ENCODE measurements at regions not wholly inside any gene's neighbourhood (a gene's known extent, or its start where the extent isn't known, plus 50 kb on each side); places are given as distances from the start of the nearest gene placed in this dataset.
A peak's percentile ranks its signal among the peaks of the same experiment; 100 is the strongest.

DNA sequence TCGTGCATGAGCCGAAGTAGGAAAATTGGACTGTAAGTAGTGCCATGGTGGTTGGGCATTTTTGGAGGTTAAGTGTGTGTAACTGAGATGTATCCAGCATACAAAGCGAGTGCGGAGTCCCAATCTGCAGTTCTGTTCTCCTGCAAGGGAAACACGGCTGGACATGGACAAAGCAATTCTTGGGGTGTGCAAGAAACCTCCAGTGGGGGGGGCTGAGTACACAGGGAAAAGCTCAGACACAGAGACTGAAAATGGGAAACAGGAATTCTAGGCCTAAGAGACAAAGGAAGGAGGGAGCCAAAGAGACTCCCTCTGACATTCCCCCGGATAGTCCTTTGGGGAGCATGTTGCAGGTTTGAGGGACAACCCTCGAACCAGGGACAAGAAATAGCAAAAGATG lies 83.2 kb upstream of the PLSCR4 start:
- no peak for DNase-seq (ENCODE audit: low read depth, low spot score)
- 0 out of 2 replicates have a peak, but pooled peaks cover 4% of the 10 kb centered on the region for H3K9me3 ChIP-seq (ENCODE audit: insufficient read depth, low read length)
- no peaks in the 10 kb centered on the region for H3K27me3 ChIP-seq (ENCODE audit: insufficient read depth, insufficient read length)
- TF ChIP-seq ZNF274 (IDR thresholded peaks at IDR 0.05; ENCODE audit: low read depth, low read length) = no peak
- no peak for TF ChIP-seq YY1 (IDR thresholded peaks at IDR 0.05; ENCODE audit: insufficient read depth, insufficient read length)
- no peak for TF ChIP-seq SUZ12 (IDR thresholded peaks at IDR 0.05; ENCODE audit: extremely low read depth, insufficient read depth, insufficient read length)
- H3K36me3 ChIP-seq (ENCODE audit: insufficient read depth, insufficient read length, low read length) = no peaks in the 10 kb centered on the region
- no peaks in the 10 kb centered on the region for H3K4me1 ChIP-seq (ENCODE audit: insufficient read depth, insufficient read length)
- no peak overlapping the region for H3K9ac ChIP-seq (ENCODE audit: insufficient read length, low read depth)
- H3K4me3 ChIP-seq (ENCODE audit: insufficient read length, low read depth) = no peak overlapping the region

DNA sequence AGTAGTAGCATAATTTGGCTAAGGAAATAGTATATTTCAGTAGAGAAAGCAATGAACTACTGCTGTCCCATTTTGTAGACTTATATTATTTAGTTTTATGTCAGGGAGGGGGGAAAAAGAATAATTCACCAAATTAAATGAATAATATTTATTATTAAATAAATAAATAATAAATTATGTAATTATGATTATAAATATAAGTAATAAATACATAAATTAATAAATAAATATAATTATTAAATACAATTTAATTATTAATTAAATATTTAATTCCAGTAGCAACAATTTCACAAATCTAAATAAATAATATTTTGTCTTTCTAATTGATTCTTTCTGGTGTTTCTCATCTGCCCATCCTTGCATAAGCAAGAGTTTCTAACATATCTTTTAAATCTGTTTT lies 81.1 kb upstream of the PLSCR4 start:
- DNase-seq (ENCODE audit: low read depth, low spot score) = no peak
- Histone ChIP-seq H3K36me3 (ENCODE audit: insufficient read depth, insufficient read length, low read length) (no peaks in the 10 kb centered on the region), H3K27me3 (ENCODE audit: insufficient read depth, insufficient read length) (no peaks in the 10 kb centered on the region), H3K4me3 (ENCODE audit: insufficient read length, low read depth) (no peak overlapping the region), H3K9me3 (ENCODE audit: insufficient read depth, low read length) (no peaks in the 10 kb centered on the region), H3K4me1 (ENCODE audit: insufficient read depth, insufficient read length) (no peaks in the 10 kb centered on the region), H3K9ac (ENCODE audit: insufficient read length, low read depth) (no peak overlapping the region)
- TF ChIP-seq YY1 (IDR thresholded peaks at IDR 0.05; ENCODE audit: insufficient read depth, insufficient read length) (no peak), ZNF274 (IDR thresholded peaks at IDR 0.05; ENCODE audit: low read depth, low read length) (no peak), SUZ12 (IDR thresholded peaks at IDR 0.05; ENCODE audit: extremely low read depth, insufficient read depth, insufficient read length) (no peak)

DNA sequence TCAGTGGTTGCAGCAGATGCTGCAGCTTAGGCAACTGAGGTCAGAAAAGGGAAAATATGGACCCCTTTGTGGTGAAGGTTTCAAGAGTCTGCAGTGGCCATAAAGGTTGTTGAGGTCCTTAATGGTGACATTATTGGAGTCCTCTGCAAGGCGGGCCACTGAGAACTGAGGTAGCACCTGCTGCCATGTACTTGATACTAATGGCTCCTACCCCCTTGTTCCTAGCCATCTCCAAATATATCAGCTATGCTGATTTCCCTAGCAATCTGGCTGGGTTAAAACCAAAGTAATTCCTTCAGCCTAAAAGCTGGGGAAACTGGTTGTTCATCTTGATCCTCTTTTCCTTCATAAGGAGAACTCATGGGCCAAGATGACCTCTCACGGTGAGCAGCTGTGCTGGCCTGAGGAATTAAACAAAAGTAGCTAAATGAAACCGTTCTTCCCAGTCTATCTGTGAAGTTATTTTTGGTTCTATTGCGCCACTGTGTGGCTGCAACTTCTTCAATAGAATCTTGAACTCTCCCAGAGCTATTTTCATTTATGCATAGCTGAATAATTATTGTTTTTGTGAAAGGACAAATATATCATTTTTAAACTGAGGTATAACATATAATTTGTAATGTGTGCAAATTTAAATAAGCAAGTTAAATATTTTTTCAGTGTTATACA lies 76.1 kb upstream of the PLSCR4 start:
- Histone ChIP-seq H3K4me1 (ENCODE audit: insufficient read depth, insufficient read length) (no peaks in the 10 kb centered on the region), H3K27me3 (ENCODE audit: insufficient read depth, insufficient read length) (no peaks in the 10 kb centered on the region), H3K9me3 (ENCODE audit: insufficient read depth, low read length) (no peaks in the 10 kb centered on the region), H3K4me3 (ENCODE audit: insufficient read length, low read depth) (no peak overlapping the region), H3K9ac (ENCODE audit: insufficient read length, low read depth) (no peak overlapping the region), H3K36me3 (ENCODE audit: insufficient read depth, insufficient read length, low read length) (no peaks in the 10 kb centered on the region)
- TF ChIP-seq SUZ12 (IDR thresholded peaks at IDR 0.05; ENCODE audit: extremely low read depth, insufficient read depth, insufficient read length) = no peak
- no peak for TF ChIP-seq YY1 (IDR thresholded peaks at IDR 0.05; ENCODE audit: insufficient read depth, insufficient read length)
- TF ChIP-seq ZNF274 (IDR thresholded peaks at IDR 0.05; ENCODE audit: low read depth, low read length) = no peak
- DNase-seq (ENCODE audit: low read depth, low spot score) = peak; percentile 13

DNA sequence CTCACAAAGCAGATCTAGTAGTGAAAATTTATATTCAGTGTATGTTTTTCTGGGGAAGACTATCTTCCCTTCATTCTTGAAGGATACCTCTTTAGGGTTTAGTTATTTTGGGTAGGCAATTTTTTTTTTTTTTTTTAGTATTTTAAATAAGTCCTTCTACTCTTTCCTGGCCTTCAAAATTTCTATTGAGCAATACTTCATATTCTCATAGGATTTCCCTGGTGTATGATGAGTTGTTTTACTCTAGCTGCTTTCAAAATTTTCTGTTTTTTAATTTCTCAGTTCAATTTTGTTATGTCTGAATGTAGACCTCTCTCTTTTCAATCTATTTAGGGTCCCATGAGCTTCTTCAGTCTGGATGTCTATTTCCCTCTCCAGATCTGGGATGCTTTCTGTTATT lies 74.3 kb upstream of the PLSCR4 start:
- TF ChIP-seq SUZ12 (IDR thresholded peaks at IDR 0.05; ENCODE audit: extremely low read depth, insufficient read depth, insufficient read length) (no peak), YY1 (IDR thresholded peaks at IDR 0.05; ENCODE audit: insufficient read depth, insufficient read length) (no peak), ZNF274 (IDR thresholded peaks at IDR 0.05; ENCODE audit: low read depth, low read length) (no peak)
- no peak overlapping the region for H3K9ac ChIP-seq (ENCODE audit: insufficient read length, low read depth)
- DNase-seq (ENCODE audit: low read depth, low spot score) = no peak

DNA sequence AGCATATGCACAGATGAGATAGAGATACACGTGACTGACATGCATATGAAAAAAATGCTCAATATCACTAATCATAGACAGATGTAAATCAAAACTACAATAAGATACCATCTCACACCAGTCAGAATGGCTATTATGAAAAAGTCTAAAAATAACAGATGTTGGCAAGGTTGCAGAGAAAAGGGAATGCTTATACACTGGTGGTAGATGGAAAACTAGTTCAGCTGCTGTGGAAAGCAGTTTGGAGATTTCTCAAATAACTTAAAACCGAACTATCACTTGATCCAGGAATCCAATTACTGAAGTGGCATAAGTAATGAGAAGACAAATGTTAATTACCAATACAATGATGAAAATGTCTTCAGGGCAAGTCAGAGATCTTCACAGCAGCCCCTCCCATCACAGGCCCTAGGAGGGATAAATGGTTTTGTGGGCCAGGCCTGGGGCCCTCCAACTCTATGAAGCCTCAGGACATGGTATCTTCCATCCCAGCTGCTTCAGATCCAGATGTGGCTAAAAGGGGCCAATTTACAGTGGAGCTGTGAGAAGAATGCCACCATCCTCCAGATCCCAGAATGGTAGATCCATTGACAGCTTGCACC lies 71.4 kb upstream of the PLSCR4 start:
- TF ChIP-seq ZNF274 (IDR thresholded peaks at IDR 0.05; ENCODE audit: low read depth, low read length) (no peak), YY1 (IDR thresholded peaks at IDR 0.05; ENCODE audit: insufficient read depth, insufficient read length) (no peak), SUZ12 (IDR thresholded peaks at IDR 0.05; ENCODE audit: extremely low read depth, insufficient read depth, insufficient read length) (no peak)
- H3K4me3 ChIP-seq (ENCODE audit: insufficient read length, low read depth) = no peak overlapping the region
- H3K9ac ChIP-seq (ENCODE audit: insufficient read length, low read depth) = no peak overlapping the region
- no peak for DNase-seq (ENCODE audit: low read depth, low spot score)
- H3K9me3 ChIP-seq (ENCODE audit: insufficient read depth, low read length) = no peaks in the 10 kb centered on the region
- no peaks in the 10 kb centered on the region for H3K27me3 ChIP-seq (ENCODE audit: insufficient read depth, insufficient read length)
- H3K36me3 ChIP-seq (ENCODE audit: insufficient read depth, insufficient read length, low read length) = no peaks in the 10 kb centered on the region
- H3K4me1 ChIP-seq (ENCODE audit: insufficient read depth, insufficient read length) = no peaks in the 10 kb centered on the region

More for the DNA sequence above, 74.3 kb upstream of the PLSCR4 start:
- Histone ChIP-seq H3K36me3 (ENCODE audit: insufficient read depth, insufficient read length, low read length) (no peaks in the 10 kb centered on the region), H3K9me3 (ENCODE audit: insufficient read depth, low read length) (no peaks in the 10 kb centered on the region), H3K4me1 (ENCODE audit: insufficient read depth, insufficient read length) (no peaks in the 10 kb centered on the region), H3K27me3 (ENCODE audit: insufficient read depth, insufficient read length) (no peaks in the 10 kb centered on the region), H3K4me3 (ENCODE audit: insufficient read length, low read depth) (no peak overlapping the region)

DNA sequence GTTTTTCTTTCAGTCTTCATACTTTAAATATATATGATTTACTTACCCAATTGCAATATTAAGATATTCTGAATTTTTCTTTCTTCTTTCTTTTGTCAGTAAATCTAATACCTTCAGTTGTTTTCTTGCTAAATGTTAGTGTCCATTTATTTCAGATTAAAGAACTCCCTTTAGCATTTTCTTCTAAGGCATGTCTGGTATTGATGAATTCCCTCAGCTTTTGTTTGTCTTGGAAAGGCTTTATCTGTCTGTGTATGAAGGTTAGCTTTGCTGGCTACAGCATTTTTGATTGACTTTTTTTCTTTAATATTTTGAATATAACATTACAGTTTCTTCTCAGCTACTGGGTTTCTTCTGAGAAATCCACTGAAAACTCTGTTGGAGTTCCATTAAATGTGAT lies 64.0 kb upstream of the PLSCR4 start:
- Histone ChIP-seq H3K27me3 (ENCODE audit: insufficient read depth, insufficient read length) (no peaks in the 10 kb centered on the region), H3K4me1 (ENCODE audit: insufficient read depth, insufficient read length) (no peaks in the 10 kb centered on the region), H3K9ac (ENCODE audit: insufficient read length, low read depth) (no peak overlapping the region), H3K9me3 (ENCODE audit: insufficient read depth, low read length) (0 out of 2 replicates have a peak, but pooled peaks cover 4% of the 10 kb centered on the region), H3K36me3 (ENCODE audit: insufficient read depth, insufficient read length, low read length) (no peaks in the 10 kb centered on the region), H3K4me3 (ENCODE audit: insufficient read length, low read depth) (no peak overlapping the region)
- no peak for DNase-seq (ENCODE audit: low read depth, low spot score)
- TF ChIP-seq YY1 (IDR thresholded peaks at IDR 0.05; ENCODE audit: insufficient read depth, insufficient read length) (no peak), SUZ12 (IDR thresholded peaks at IDR 0.05; ENCODE audit: extremely low read depth, insufficient read depth, insufficient read length) (no peak), ZNF274 (IDR thresholded peaks at IDR 0.05; ENCODE audit: low read depth, low read length) (no peak)

DNA sequence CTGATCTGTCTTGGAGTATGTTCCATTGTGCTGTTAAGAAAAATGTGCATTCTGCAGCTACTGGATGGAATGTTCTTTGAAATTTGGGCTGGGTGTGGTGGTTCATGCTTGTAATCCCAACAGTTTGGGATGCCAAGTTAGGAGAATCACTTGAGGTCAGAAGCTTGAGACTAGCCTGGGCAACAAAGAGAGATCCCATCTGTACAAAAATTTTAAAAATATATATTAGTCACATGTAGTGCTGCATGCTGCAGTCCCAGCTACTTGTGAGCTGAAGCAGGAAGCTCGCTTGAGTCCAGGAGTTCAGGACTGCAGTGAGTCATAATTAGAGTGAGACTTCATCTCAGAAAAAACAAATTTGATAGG lies 62.8 kb upstream of the PLSCR4 start:
- H3K9ac ChIP-seq (ENCODE audit: insufficient read length, low read depth) = no peak overlapping the region
- 0 out of 2 replicates have a peak, but pooled peaks cover 4% of the 10 kb centered on the region for H3K9me3 ChIP-seq (ENCODE audit: insufficient read depth, low read length)
- no peak for DNase-seq (ENCODE audit: low read depth, low spot score)
- H3K27me3 ChIP-seq (ENCODE audit: insufficient read depth, insufficient read length) = no peaks in the 10 kb centered on the region
- TF ChIP-seq YY1 (IDR thresholded peaks at IDR 0.05; ENCODE audit: insufficient read depth, insufficient read length) (no peak), SUZ12 (IDR thresholded peaks at IDR 0.05; ENCODE audit: extremely low read depth, insufficient read depth, insufficient read length) (no peak), ZNF274 (IDR thresholded peaks at IDR 0.05; ENCODE audit: low read depth, low read length) (no peak)
- H3K4me3 ChIP-seq (ENCODE audit: insufficient read length, low read depth) = no peak overlapping the region
- no peaks in the 10 kb centered on the region for H3K4me1 ChIP-seq (ENCODE audit: insufficient read depth, insufficient read length)
- H3K36me3 ChIP-seq (ENCODE audit: insufficient read depth, insufficient read length, low read length) = no peaks in the 10 kb centered on the region
